ENCODE measurements at regions not wholly inside any gene's neighbourhood (a gene's known extent, or its start where the extent isn't known, plus 50 kb on each side); places are given as distances from the start of the nearest gene placed in this dataset.

- POLR2A ChIA-PET = no interaction called here
Measured at GRCh38 chr22:32307055-32307454, 50.6 kb upstream of the RFPL3 start.

DNA sequence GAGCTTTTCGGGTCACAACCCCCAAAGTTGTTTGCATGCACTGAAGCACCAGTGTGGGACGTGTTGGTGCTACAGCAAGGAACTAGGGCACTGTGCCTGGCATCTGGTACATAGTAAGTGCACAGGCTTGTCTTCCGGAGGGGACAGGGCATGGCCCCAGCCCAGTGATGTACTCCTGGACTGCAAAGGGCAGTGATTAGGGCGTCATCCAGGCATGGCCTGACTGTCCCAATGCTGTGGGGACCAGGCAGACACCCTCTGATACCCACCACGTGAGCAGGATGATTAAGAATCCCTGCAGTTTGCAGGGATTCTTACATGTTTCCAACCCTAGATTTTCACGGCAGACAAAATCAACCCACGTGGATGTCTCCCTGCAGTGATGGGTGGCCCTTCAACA is 50.0 kb upstream of the RFPL3 start:
- Histone ChIP-seq H3K79me2 (ENCODE audit: insufficient read depth) (no peaks in the 10 kb centered on the region), H3K4me2 (no peak overlapping the region), H3K9ac (no peak overlapping the region), H3K36me3 (replicated peaks in 1 of 2; ENCODE audit: control insufficient read depth in 1 of 2, insufficient read depth in 2 of 2, low read length in 1 of 2) (no peaks in the 10 kb centered on the region), H3K4me3 (ENCODE audit: low read depth in 2 of 2, low read length in 1 of 2) (no peak overlapping the region), H4K20me1 (ENCODE audit: insufficient read depth) (no peaks in the 10 kb centered on the region), H3K4me1 (ENCODE audit: control insufficient read depth in 1 of 2, insufficient read depth in 2 of 2, low read depth in 1 of 2, low read length in 1 of 2) (no peaks in the 10 kb centered on the region), H3F3A (replicated peaks; ENCODE audit: insufficient read depth) (no peaks in the 10 kb centered on the region), H2AFZ (ENCODE audit: low read depth) (no peak overlapping the region), H3K27me3 (ENCODE audit: insufficient read depth) (no peaks in the 10 kb centered on the region), H3K9me2 (no peaks in the 10 kb centered on the region), H3K27ac (ENCODE audit: low read depth in 2 of 2, low read length in 1 of 2) (no peak overlapping the region), H3K9me3 (no peaks in the 10 kb centered on the region)
- TF ChIP-seq EZH2phosphoT487 (IDR thresholded peaks at IDR 0.05; ENCODE audit: borderline replicate concordance, low read depth) (no peak), GABPA (IDR thresholded peaks at IDR 0.05; ENCODE audit: low read depth) (no peak), SIN3A (IDR thresholded peaks at IDR 0.05; ENCODE audit: borderline replicate concordance, low read depth, low read length) (no peak), FOXJ3 (CRISPR knock-in tag; IDR thresholded peaks at IDR 0.05) (no peak), NRF1 (IDR thresholded peaks at IDR 0.05; ENCODE audit: low read depth, low read length) (no peak)
- TF ChIP-seq, protein P1, sequence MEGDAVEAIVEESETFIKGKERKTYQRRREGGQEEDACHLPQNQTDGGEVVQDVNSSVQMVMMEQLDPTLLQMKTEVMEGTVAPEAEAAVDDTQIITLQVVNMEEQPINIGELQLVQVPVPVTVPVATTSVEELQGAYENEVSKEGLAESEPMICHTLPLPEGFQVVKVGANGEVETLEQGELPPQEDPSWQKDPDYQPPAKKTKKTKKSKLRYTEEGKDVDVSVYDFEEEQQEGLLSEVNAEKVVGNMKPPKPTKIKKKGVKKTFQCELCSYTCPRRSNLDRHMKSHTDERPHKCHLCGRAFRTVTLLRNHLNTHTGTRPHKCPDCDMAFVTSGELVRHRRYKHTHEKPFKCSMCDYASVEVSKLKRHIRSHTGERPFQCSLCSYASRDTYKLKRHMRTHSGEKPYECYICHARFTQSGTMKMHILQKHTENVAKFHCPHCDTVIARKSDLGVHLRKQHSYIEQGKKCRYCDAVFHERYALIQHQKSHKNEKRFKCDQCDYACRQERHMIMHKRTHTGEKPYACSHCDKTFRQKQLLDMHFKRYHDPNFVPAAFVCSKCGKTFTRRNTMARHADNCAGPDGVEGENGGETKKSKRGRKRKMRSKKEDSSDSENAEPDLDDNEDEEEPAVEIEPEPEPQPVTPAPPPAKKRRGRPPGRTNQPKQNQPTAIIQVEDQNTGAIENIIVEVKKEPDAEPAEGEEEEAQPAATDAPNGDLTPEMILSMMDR (IDR thresholded peaks at IDR 0.05) = no peak
- no peak for DNase-seq
- CTCF ChIA-PET = interaction anchor here (0.6 to 1.2 kb wide), 2 partner anchors 166 to 995 kb away, joined by 3 to 4 read pairs; no protein-coding TSS in a partner anchor
- POLR2A ChIA-PET = no interaction called here
- WGBS (ENCODE audit: low lambda C conversion rate) = 25% methylated on average over 5 of the region's 7 CpGs

More at GRCh38 chr22:32307055-32307454, 50.6 kb upstream of the RFPL3 start:
- Histone ChIP-seq H3K36me3 (replicated peaks in 1 of 2; ENCODE audit: control insufficient read depth in 1 of 2, insufficient read depth in 2 of 2, low read length in 1 of 2) (no peaks in the 10 kb centered on the region), H4K20me1 (ENCODE audit: insufficient read depth) (no peaks in the 10 kb centered on the region), H3K4me2 (no peak overlapping the region), H3K9ac (no peak overlapping the region), H3K27me3 (ENCODE audit: insufficient read depth) (no peaks in the 10 kb centered on the region), H3F3A (replicated peaks; ENCODE audit: insufficient read depth) (no peaks in the 10 kb centered on the region), H3K4me3 (ENCODE audit: low read depth in 2 of 2, low read length in 1 of 2) (no peak overlapping the region), H3K27ac (ENCODE audit: low read depth in 2 of 2, low read length in 1 of 2) (no peak overlapping the region), H2AFZ (ENCODE audit: low read depth) (no peak overlapping the region), H3K9me3 (no peaks in the 10 kb centered on the region), H3K4me1 (ENCODE audit: control insufficient read depth in 1 of 2, insufficient read depth in 2 of 2, low read depth in 1 of 2, low read length in 1 of 2) (no peaks in the 10 kb centered on the region), H3K9me2 (no peaks in the 10 kb centered on the region), H3K79me2 (ENCODE audit: insufficient read depth) (no peaks in the 10 kb centered on the region)
- TF ChIP-seq, protein P2, sequence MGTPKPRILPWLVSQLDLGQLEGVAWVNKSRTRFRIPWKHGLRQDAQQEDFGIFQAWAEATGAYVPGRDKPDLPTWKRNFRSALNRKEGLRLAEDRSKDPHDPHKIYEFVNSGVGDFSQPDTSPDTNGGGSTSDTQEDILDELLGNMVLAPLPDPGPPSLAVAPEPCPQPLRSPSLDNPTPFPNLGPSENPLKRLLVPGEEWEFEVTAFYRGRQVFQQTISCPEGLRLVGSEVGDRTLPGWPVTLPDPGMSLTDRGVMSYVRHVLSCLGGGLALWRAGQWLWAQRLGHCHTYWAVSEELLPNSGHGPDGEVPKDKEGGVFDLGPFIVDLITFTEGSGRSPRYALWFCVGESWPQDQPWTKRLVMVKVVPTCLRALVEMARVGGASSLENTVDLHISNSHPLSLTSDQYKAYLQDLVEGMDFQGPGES (IDR thresholded peaks at IDR 0.05; ENCODE audit: low read depth, low read length) = no peak
- TF ChIP-seq, protein P3, sequence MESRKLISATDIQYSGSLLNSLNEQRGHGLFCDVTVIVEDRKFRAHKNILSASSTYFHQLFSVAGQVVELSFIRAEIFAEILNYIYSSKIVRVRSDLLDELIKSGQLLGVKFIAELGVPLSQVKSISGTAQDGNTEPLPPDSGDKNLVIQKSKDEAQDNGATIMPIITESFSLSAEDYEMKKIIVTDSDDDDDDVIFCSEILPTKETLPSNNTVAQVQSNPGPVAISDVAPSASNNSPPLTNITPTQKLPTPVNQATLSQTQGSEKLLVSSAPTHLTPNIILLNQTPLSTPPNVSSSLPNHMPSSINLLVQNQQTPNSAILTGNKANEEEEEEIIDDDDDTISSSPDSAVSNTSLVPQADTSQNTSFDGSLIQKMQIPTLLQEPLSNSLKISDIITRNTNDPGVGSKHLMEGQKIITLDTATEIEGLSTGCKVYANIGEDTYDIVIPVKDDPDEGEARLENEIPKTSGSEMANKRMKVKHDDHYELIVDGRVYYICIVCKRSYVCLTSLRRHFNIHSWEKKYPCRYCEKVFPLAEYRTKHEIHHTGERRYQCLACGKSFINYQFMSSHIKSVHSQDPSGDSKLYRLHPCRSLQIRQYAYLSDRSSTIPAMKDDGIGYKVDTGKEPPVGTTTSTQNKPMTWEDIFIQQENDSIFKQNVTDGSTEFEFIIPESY (IDR thresholded peaks at IDR 0.05; ENCODE audit: borderline replicate concordance, low read depth) = no peak
- TF ChIP-seq JUND (IDR thresholded peaks at IDR 0.05) = no peak
- no peak for TF ChIP-seq MEF2A (IDR thresholded peaks at IDR 0.05; ENCODE audit: borderline replicate concordance, low read depth)
- no peak for TF ChIP-seq YY1 (IDR thresholded peaks at IDR 0.05; ENCODE audit: low read depth)
- TF ChIP-seq CHD2 (IDR thresholded peaks at IDR 0.05; ENCODE audit: low read length, partially characterized antibody) = no peak
- TF ChIP-seq, protein P4, sequence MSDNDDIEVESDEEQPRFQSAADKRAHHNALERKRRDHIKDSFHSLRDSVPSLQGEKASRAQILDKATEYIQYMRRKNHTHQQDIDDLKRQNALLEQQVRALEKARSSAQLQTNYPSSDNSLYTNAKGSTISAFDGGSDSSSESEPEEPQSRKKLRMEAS (IDR thresholded peaks at IDR 0.05; ENCODE audit: low read depth) = no peak
- WGBS (ENCODE audit: low lambda C conversion rate) = 29% methylated on average over 3 of the region's 3 CpGs
- CTCF ChIA-PET = interaction anchor here (0.8 to 1.2 kb wide), 2 partner anchors 166 to 330 kb away, joined by 3 to 4 read pairs; no protein-coding TSS in a partner anchor
- no peak for DNase-seq
